Lower leg skin (tissue), 4 donors: ENCODE measurements at regions not wholly inside any gene's neighbourhood (a gene's known extent, or its start where the extent isn't known, plus 50 kb on each side); places are given as distances from the start of the nearest gene placed in this dataset.

Experiments
- DNase-seq, 2 donors: peaks; one replicate each; pipeline ENCODE4 v3.0.0-alpha.2; 2019; ENCODE audit warnings: low spot score in 2 of 2
- H3K4me3 ChIP-seq: fragments of 200-600 bp; sonication (generic); 2 replicates; pipeline ENCODE4 v1.5.1; 2017; ENCODE audit warnings: mild to moderate bottlenecking, low read depth; ENCODE audit not compliant: poor library complexity, severe bottlenecking
- POLR2A ChIP-seq, 2 donors: fragments of 450-650 bp; IDR thresholded peaks; one replicate each; pipeline ENCODE4 v1.6.1; 2016 to 2017; ENCODE audit warnings: antibody characterized with exemption in 2 of 2, mild to moderate bottlenecking in 1 of 2, moderate library complexity in 1 of 2
- WGBS, 2 donors: methylation state at CpG; one replicate each; pipeline ENCODE4 v1.1.5; 2018; 5-methylcytosine and 5-hydroxymethylcytosine counted together
- intact Hi-C: fragments of 100-400 bp; cut with DNase I; formaldehyde crosslinking; loops from one replicate; pipeline ENCODE4 v1.15.0; 2023; ENCODE audit warnings: low total_unique reads
- TF ChIP-seq, protein P1 (sequence below), 3 donors: fragments of 450-650 bp; IDR thresholded peaks; one replicate each; pipeline ENCODE4 v1.5.1; 2016; ENCODE audit warnings: antibody characterized with exemption in 3 of 3, mild to moderate bottlenecking in 3 of 3, moderate library complexity in 2 of 3

DNA sequence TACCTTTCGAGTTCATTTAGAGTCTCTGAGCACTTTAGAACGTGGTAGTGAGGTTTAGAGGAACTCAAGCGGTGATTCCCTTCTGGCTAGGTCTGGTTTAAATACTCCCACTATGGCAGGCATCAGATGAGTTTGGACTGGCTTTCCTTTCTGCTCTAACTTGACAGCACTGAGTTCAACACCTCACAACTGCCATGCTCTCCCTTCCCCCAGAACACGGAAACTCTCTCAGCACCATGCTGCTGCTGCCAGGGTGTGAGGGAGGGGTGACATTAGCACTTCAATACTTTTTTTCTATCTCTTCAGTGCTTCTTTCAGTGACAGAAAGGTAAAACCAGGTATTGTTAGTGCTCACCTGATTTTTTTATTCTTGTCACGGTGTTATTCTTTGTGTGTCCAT is 234.5 kb upstream of the AGTR2 start:
- DNase-seq: no peak
- intact Hi-C loops: no loop called here
- TF ChIP-seq, protein P1, sequence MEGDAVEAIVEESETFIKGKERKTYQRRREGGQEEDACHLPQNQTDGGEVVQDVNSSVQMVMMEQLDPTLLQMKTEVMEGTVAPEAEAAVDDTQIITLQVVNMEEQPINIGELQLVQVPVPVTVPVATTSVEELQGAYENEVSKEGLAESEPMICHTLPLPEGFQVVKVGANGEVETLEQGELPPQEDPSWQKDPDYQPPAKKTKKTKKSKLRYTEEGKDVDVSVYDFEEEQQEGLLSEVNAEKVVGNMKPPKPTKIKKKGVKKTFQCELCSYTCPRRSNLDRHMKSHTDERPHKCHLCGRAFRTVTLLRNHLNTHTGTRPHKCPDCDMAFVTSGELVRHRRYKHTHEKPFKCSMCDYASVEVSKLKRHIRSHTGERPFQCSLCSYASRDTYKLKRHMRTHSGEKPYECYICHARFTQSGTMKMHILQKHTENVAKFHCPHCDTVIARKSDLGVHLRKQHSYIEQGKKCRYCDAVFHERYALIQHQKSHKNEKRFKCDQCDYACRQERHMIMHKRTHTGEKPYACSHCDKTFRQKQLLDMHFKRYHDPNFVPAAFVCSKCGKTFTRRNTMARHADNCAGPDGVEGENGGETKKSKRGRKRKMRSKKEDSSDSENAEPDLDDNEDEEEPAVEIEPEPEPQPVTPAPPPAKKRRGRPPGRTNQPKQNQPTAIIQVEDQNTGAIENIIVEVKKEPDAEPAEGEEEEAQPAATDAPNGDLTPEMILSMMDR (IDR thresholded peaks at IDR 0.05): no peak
- no peak for TF ChIP-seq POLR2A (IDR thresholded peaks at IDR 0.05)
- no peak overlapping the region for H3K4me3 ChIP-seq
- 56 to 98% methylated on average over 5 of the region's 5 CpGs for WGBS, 2 donors

DNA sequence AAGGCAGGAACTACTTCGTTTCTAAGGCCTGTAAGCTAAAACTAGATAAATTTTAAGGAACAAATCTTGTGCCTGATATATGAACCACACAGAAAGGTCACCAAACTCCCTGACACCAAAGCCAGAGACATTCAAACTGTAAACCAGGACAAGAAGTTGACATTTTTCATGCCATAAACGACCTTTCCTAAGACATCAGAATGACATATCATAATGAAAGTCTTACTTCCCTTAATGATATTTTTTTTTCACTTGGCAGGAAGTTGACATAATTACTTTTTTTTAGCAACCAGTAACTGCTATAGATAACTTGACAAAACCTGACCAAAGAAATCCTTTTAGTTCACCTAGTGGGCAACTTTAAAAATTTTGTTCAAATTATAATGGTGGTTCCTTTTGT is 231.5 kb upstream of the AGTR2 start:
- 69 to 70% methylated on average over 2 of the region's 2 CpGs for WGBS, 2 donors
- intact Hi-C loops: no loop called here
- TF ChIP-seq, protein P1 (IDR thresholded peaks at IDR 0.05): no peak
- TF ChIP-seq POLR2A (IDR thresholded peaks at IDR 0.05): no peak
- no peak overlapping the region for H3K4me3 ChIP-seq
- no peak for DNase-seq

GRCh38 chrX:115939636-115940160 is 230.8 kb upstream of the AGTR2 start:
- H3K4me3 ChIP-seq: no peak overlapping the region
- no peak for DNase-seq
- TF ChIP-seq, protein P1 (IDR thresholded peaks at IDR 0.05): no peak
- no peak for TF ChIP-seq POLR2A (IDR thresholded peaks at IDR 0.05)
- intact Hi-C loops: no loop called here
- WGBS, 2 donors: 84 to 92% methylated on average over 2 of the region's 2 CpGs

DNA sequence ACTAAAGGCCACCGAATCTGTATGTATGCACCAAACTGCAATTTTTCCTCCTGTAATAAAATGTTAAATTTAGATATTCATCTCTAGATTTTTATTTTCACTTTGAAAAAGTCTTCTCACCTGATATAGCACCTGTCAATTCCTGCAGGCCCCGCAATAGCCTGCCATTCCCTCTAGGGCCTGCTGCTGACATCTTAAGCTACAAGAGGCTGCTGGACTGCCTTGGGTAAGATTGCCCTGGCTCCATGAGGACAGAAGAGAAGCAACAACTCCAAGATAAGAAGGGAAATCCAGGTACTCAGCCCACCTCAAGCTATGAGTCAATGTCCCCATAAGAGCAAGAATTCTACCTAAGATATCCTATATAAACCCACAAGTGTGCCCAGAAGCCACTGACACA is 230.2 kb upstream of the AGTR2 start:
- TF ChIP-seq POLR2A (IDR thresholded peaks at IDR 0.05): no peak
- TF ChIP-seq, protein P1 (IDR thresholded peaks at IDR 0.05): no peak
- intact Hi-C loops: no loop called here
- DNase-seq: no peak
- WGBS, 2 donors: 90 to 93% methylated on average over 2 of the region's 2 CpGs
- no peak overlapping the region for H3K4me3 ChIP-seq

GRCh38 chrX:115940888-115941332 is 229.6 kb upstream of the AGTR2 start:
- intact Hi-C loops: no loop called here
- H3K4me3 ChIP-seq: no peak overlapping the region
- no peak for DNase-seq
- 63 to 91% methylated on average over 7 of the region's 7 CpGs for WGBS, 2 donors
- TF ChIP-seq, protein P1 (IDR thresholded peaks at IDR 0.05): no peak
- TF ChIP-seq POLR2A (IDR thresholded peaks at IDR 0.05): no peak

DNA sequence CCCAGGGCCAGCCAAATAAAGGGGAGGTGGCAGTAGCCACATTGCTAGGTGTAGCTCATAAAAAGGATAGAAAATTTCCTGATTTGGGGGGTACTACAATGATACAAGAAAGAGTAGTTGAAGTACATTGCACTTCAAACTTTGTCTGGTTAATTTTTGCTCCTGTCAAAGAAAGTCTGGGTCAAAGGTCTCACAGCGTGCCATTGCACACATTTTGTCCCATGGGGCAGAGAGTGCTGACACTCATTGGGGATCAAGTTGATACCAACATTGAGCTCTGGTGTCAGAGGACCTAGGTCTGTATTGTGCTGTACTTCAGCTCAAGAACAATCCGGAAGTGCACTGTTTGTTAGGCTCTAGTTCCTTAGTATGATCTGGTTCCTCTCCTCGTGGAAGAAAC is 229.2 kb upstream of the AGTR2 start:
- 83 to 89% methylated on average over 3 of the region's 3 CpGs for WGBS, 2 donors
- no peak for TF ChIP-seq POLR2A (IDR thresholded peaks at IDR 0.05)
- TF ChIP-seq, protein P1 (IDR thresholded peaks at IDR 0.05): no peak
- no peak overlapping the region for H3K4me3 ChIP-seq
- intact Hi-C loops: no loop called here
- DNase-seq: no peak
